ENCODE measurements at regions not wholly inside any gene's neighbourhood (a gene's known extent, or its start where the extent isn't known, plus 50 kb on each side); places are given as distances from the start of the nearest gene placed in this dataset.

GRCh38 chr15:60130821-60131220, 126.7 kb downstream of the FOXB1 start:
- no peaks in the 10 kb centered on the region for H3K36me3 ChIP-seq

GRCh38 chr15:60134609-60135008, 130.5 kb downstream of the FOXB1 start:
- Histone ChIP-seq H3K9ac (no peak overlapping the region), H3K4me2 (no peak overlapping the region), H3K4me3 (no peak overlapping the region), H3K9me3 (no peaks in the 10 kb centered on the region), H3K27me3 (no peaks in the 10 kb centered on the region), H3K27ac (no peak overlapping the region), H3K4me1 (no peaks in the 10 kb centered on the region), H4K20me1 (no peaks in the 10 kb centered on the region), H3K36me3 (no peaks in the 10 kb centered on the region)
- no peak for TF ChIP-seq Cebpa-rat (IDR thresholded peaks at IDR 0.05)

More at GRCh38 chr15:60130821-60131220, 126.7 kb downstream of the FOXB1 start:
- H4K20me1 ChIP-seq: no peaks in the 10 kb centered on the region
- no peak overlapping the region for H3K9ac ChIP-seq
- no peak for TF ChIP-seq Cebpa-rat (IDR thresholded peaks at IDR 0.05)
- peaks cover 15% of the 10 kb centered on the region for H3K4me1 ChIP-seq
- H3K27me3 ChIP-seq: no peaks in the 10 kb centered on the region
- H3K9me3 ChIP-seq: no peaks in the 10 kb centered on the region
- no peak overlapping the region for H3K4me3 ChIP-seq
- H3K4me2 ChIP-seq: no peak overlapping the region
- H3K27ac ChIP-seq: no peak overlapping the region

GRCh38 chr15:60135961-60136360, 131.8 kb downstream of the FOXB1 start:
- H3K4me3 ChIP-seq: no peak overlapping the region
- H3K9ac ChIP-seq: no peak overlapping the region
- H3K27ac ChIP-seq: no peak overlapping the region
- H4K20me1 ChIP-seq: no peaks in the 10 kb centered on the region
- H3K36me3 ChIP-seq: no peaks in the 10 kb centered on the region
- no peaks in the 10 kb centered on the region for H3K4me1 ChIP-seq
- no peaks in the 10 kb centered on the region for H3K9me3 ChIP-seq
- no peaks in the 10 kb centered on the region for H3K27me3 ChIP-seq
- no peak overlapping the region for H3K4me2 ChIP-seq
- TF ChIP-seq Cebpa-rat (IDR thresholded peaks at IDR 0.05): no peak

GRCh38 chr15:60137711-60138396, 133.7 kb downstream of the FOXB1 start:
- H3K9me3 ChIP-seq: no peaks in the 10 kb centered on the region
- H3K36me3 ChIP-seq: no peaks in the 10 kb centered on the region
- TF ChIP-seq Cebpa-rat (IDR thresholded peaks at IDR 0.05): no peak
- H3K4me1 ChIP-seq: no peaks in the 10 kb centered on the region
- no peak overlapping the region for H3K4me2 ChIP-seq
- H3K27me3 ChIP-seq: no peaks in the 10 kb centered on the region
- no peak overlapping the region for H3K27ac ChIP-seq
- H3K4me3 ChIP-seq: no peak overlapping the region
- no peaks in the 10 kb centered on the region for H4K20me1 ChIP-seq
- no peak overlapping the region for H3K9ac ChIP-seq

GRCh38 chr15:60138397-60138968, 134.4 kb downstream of the FOXB1 start:
- H3K27me3 ChIP-seq: no peaks in the 10 kb centered on the region

GRCh38 chr15:60152386-60152785, 148.3 kb downstream of the FOXB1 start:
- Histone ChIP-seq H3K9me3 (no peaks in the 10 kb centered on the region), H3K9ac (no peak overlapping the region)

More at GRCh38 chr15:60138397-60138968, 134.4 kb downstream of the FOXB1 start:
- Histone ChIP-seq H3K9ac (no peak overlapping the region), H3K4me1 (no peaks in the 10 kb centered on the region), H3K27ac (no peak overlapping the region), H3K9me3 (no peaks in the 10 kb centered on the region), H4K20me1 (no peaks in the 10 kb centered on the region), H3K4me2 (no peak overlapping the region), H3K36me3 (no peaks in the 10 kb centered on the region), H3K4me3 (no peak overlapping the region)
- TF ChIP-seq Cebpa-rat (IDR thresholded peaks at IDR 0.05): no peak

GRCh38 chr15:60154764-60155325, 150.7 kb downstream of the FOXB1 start:
- Histone ChIP-seq H3K36me3 (no peaks in the 10 kb centered on the region), H3K4me2 (no peak overlapping the region)

More at GRCh38 chr15:60152386-60152785, 148.3 kb downstream of the FOXB1 start:
- no peak overlapping the region for H3K27ac ChIP-seq
- H3K27me3 ChIP-seq: no peaks in the 10 kb centered on the region
- H3K36me3 ChIP-seq: no peaks in the 10 kb centered on the region
- H3K4me3 ChIP-seq: no peak overlapping the region
- H3K4me2 ChIP-seq: no peak overlapping the region
- no peaks in the 10 kb centered on the region for H4K20me1 ChIP-seq
- H3K4me1 ChIP-seq: no peaks in the 10 kb centered on the region
- no peak for TF ChIP-seq Cebpa-rat (IDR thresholded peaks at IDR 0.05)

GRCh38 chr15:60155661-60156060, 151.6 kb downstream of the FOXB1 start:
- no peak overlapping the region for H3K27ac ChIP-seq
- no peak overlapping the region for H3K4me2 ChIP-seq
- no peak overlapping the region for H3K9ac ChIP-seq
- no peaks in the 10 kb centered on the region for H3K9me3 ChIP-seq
- no peak overlapping the region for H3K4me3 ChIP-seq
- no peaks in the 10 kb centered on the region for H3K4me1 ChIP-seq
- no peaks in the 10 kb centered on the region for H4K20me1 ChIP-seq
- H3K27me3 ChIP-seq: no peaks in the 10 kb centered on the region
- no peak for TF ChIP-seq Cebpa-rat (IDR thresholded peaks at IDR 0.05)
- H3K36me3 ChIP-seq: no peaks in the 10 kb centered on the region

More at GRCh38 chr15:60154764-60155325, 150.7 kb downstream of the FOXB1 start:
- Histone ChIP-seq H4K20me1 (no peaks in the 10 kb centered on the region), H3K27me3 (no peaks in the 10 kb centered on the region), H3K27ac (no peak overlapping the region), H3K4me1 (no peaks in the 10 kb centered on the region), H3K9ac (no peak overlapping the region), H3K9me3 (no peaks in the 10 kb centered on the region), H3K4me3 (no peak overlapping the region)
- TF ChIP-seq Cebpa-rat (IDR thresholded peaks at IDR 0.05): no peak

GRCh38 chr15:60160909-60161308, 156.8 kb downstream of the FOXB1 start:
- no peak for TF ChIP-seq Cebpa-rat (IDR thresholded peaks at IDR 0.05)
- no peaks in the 10 kb centered on the region for H3K27me3 ChIP-seq
- no peaks in the 10 kb centered on the region for H3K9me3 ChIP-seq
- no peaks in the 10 kb centered on the region for H3K36me3 ChIP-seq
- H3K27ac ChIP-seq: no peak overlapping the region
- no peak overlapping the region for H3K9ac ChIP-seq
- H3K4me1 ChIP-seq: no peaks in the 10 kb centered on the region
- H3K4me3 ChIP-seq: no peak overlapping the region
- no peak overlapping the region for H3K4me2 ChIP-seq
- H4K20me1 ChIP-seq: no peaks in the 10 kb centered on the region

- Histone ChIP-seq H3K27ac (no peak overlapping the region), H3K36me3 (no peaks in the 10 kb centered on the region), H3K4me1 (no peaks in the 10 kb centered on the region), H3K9me3 (no peaks in the 10 kb centered on the region), H4K20me1 (no peaks in the 10 kb centered on the region), H3K9ac (no peak overlapping the region), H3K4me3 (no peak overlapping the region), H3K27me3 (no peaks in the 10 kb centered on the region), H3K4me2 (no peak overlapping the region)
- TF ChIP-seq Cebpa-rat (IDR thresholded peaks at IDR 0.05): no peak
Measured at GRCh38 chr15:60161704-60162103, 157.6 kb downstream of the FOXB1 start.

All from BLaER1 (cell line).